ENCODE measurements at regions not wholly inside any gene's neighbourhood (a gene's known extent, or its start where the extent isn't known, plus 50 kb on each side); places are given as distances from the start of the nearest gene placed in this dataset.
"Not testable (repeated sequence)": the region's sequence is repeated elsewhere in the genome, so short reads cannot be mapped to it uniquely, and the experiment has no call there.

DNA sequence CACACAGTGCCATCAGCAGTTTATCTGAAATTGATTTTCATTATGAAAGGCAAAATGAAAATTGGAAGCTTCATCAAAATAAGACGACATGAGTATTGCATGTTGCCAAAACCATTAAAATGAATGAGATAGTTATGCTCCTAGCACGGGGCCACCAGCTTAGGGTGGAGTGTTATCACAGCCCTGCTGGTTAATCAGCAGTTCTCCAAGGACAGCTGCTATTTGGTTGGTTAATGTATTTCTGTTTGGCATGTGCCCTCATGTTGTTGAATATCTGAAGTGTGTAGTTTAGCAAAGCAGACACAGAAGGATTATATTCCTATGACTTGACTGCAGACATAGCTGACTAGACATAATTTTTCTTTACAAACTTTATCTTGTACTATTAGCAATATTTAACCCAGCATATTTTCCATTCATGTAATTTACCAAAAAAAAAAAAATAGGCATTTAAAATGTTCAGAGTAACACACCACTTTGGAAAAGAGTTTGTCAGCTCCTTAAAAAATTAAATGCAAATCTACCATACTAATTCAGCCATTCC is 98.6 kb upstream of the PIK3R1 start:
- CTCF ChIA-PET, result no interaction called here
- POLR2A ChIA-PET, result no interaction called here

DNA sequence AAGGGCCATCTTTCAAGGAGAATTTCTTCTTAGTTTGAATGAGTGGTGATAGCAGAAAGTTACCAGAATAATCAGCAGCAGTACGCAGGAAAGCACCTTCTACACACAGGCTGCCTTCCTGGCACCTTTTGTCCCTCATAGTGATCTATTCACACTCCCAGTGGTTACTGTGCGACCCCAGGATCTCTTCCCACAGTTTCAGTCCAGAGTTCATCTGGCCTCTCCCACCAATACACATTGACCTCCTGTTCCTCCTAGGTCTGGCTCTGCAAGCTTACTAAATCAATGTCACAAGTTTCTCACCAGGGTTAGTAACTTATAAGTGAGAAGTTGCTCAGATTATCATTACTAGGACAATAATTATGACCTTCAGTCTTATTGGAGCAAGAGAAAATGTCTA is 99.1 kb upstream of the PIK3R1 start:
- ChIA-PET POLR2A (no interaction called here), CTCF (no interaction called here)

DNA sequence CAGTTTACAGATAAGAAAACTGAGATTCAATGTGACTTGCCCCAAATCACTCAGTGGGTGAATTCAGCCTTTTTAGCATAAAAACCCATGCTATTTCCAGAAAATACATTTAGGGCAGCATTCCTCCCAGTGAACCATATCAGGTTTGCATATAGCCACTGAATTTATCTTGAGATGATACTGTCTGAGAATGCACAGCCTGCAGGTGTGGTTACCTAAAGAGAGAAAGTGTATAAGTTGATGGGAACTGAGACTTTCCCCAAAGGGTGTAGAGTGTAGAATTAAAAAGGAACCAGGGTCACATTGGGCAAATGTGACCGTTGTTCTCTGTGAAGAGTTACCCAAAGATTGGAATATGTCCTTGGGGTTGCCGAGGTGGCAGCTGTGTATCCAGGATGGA is 100.0 kb upstream of the PIK3R1 start:
- CTCF ChIA-PET, result no interaction called here
- POLR2A ChIA-PET, result no interaction called here

DNA sequence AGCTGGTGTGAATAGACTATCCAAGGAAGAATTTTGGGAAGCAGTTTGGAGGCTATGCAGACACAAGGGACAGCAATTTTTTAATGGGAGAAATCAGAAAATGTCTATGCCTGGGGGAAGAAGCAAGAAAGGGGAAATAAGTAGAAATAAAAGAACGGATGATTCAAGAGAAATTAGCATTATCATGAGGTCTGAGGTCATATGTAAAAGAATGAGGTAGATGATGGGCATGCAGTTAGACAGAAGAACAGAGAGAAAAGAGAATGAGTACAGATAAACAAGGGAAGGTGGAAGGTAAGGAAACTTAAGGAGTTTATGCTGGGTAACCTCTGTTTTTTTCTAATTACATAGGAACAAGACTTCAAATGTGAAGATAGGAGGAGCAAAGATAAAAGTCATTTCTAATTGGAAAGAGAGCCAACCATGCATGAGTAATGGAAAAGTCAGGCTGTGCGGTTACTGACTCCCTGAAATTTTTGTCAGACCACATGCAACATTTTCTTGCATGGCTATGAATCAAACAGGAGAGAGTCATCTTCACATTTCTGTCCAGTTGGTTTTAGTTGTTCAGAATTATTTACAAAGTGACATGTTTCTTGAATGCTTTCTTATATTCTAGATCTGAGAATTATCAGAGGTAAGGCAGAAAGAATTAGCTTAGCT is 101.0 kb upstream of the PIK3R1 start:
- CTCF ChIA-PET, result no interaction called here
- POLR2A ChIA-PET, result no interaction called here

DNA sequence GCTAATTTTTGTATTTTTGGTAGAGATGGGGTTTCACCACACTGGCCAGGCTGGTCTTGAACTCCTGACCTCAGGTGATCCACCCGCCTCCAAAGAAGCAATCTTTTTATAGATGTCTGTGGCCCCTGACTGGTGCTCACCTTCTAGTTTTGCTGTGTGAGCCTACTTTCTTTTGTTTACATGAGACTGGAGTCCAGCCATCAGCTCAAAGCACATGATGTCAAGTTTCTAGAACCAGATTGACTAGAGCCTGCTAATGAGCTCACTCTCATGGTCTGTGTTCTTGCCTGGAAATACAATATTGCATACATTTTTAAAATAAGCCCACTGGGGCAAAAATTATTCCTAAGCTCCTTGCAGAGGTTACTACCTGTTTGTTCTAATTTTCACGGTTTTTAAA is 102.9 kb upstream of the PIK3R1 start:
- CTCF ChIA-PET, result no interaction called here
- POLR2A ChIA-PET, result interaction anchor here (0.6 kb wide), 1 partner anchor 349 kb away, joined by 3 read pairs; no protein-coding TSS in a partner anchor

DNA sequence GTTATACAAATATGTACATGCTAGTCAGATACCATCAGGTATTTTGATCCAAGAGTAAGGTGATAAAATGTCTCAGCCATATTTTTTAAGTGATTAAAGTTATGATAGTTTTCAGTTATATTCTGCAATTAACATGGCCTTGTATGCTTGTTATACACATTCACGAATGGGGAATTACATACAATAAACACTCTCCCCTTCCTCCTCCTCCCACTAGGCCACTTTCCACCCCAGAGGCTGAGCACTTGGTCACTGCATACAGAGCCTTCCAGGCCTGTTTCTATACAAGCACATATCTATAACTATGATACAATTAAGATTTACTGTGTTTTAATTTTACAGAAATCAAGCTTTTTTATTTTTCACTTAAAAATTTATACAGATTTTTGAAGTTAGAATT is 104.7 kb upstream of the PIK3R1 start:
- ChIA-PET CTCF (no interaction called here), POLR2A (no interaction called here)

DNA sequence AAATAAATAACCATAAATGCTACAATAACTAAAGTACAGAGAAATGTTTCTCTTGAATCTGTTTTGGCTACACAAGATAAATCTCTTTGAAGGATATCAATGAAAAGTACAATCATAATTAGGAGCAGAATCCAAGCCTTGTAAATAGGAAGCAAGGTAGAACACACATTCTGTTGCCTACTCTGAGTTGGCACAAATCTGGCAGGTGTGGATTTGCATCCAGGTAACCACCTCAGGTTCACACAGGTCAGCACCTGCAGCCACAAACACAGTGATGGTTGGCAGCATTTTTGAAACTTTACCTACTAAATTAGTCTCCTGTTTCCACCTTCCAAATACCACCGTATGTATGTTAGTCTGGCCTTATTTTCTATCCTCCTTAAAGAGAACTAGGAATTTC is 105.3 kb upstream of the PIK3R1 start:
- CTCF ChIA-PET, result no interaction called here
- POLR2A ChIA-PET, result no interaction called here

DNA sequence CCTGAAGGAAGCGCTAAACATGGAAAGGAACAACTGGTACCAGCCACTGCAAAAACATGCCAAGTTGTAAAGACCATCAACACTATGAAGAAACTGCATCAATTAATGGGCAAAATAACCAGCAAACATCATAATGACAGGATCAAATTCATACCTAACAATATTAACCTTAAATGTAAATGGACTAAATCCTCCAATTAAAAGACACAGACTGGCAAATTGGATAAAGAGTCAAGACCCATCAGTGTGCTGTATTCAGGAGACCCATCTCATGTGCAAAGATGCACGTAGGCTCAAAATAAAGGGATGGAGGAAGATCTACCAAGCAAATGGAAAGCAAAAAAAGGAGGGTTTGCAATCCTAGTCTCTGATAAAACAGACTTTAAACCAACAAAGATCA is 111.3 kb upstream of the PIK3R1 start:
- CTCF ChIA-PET, result interaction anchor here (0.6 kb wide), 1 partner anchor 1139 kb away, joined by 3 read pairs; no protein-coding TSS in a partner anchor
- POLR2A ChIA-PET, result not testable (repeated sequence)

DNA sequence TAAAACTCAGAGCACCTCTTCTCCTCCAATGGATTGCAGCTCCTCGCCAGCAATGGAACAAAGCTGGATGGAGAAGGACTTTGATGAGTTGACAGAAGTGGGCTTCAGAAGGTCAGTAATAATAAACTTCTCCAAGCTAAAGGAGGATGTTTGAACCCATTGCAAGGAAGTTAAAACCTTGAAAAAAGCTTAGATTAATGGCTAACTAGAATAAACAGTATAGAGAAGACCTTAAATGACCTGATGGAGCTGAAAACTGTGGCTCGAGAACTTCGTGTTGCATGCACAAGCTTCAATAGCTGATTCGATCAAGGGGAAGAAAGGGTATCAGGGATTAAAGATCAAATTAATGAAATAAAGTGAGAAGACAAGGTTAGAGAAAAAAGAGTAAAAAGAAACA is 112.3 kb upstream of the PIK3R1 start:
- POLR2A ChIA-PET, CTCF ChIA-PET: not testable (repeated sequence)

DNA sequence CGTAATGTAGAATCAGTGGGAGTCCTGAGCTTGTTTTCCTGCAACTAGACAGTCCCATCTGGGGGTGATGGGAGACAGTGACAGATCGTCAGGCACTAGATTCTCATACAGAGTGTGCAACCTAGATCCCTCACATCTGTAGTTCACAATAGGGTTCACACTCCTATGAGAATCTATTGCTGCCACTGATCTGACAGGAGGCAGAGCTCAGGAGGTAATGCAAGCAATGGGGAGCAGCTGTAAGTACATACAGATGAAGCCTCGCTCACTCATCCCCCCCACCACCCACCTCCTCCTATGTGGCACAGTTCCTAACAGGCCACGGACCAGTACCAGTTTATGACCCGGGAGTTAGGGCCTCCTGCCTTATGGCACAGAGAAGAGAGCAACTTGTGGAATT is 116.2 kb upstream of the PIK3R1 start:
- ChIA-PET POLR2A (no interaction called here), CTCF (no interaction called here)

DNA sequence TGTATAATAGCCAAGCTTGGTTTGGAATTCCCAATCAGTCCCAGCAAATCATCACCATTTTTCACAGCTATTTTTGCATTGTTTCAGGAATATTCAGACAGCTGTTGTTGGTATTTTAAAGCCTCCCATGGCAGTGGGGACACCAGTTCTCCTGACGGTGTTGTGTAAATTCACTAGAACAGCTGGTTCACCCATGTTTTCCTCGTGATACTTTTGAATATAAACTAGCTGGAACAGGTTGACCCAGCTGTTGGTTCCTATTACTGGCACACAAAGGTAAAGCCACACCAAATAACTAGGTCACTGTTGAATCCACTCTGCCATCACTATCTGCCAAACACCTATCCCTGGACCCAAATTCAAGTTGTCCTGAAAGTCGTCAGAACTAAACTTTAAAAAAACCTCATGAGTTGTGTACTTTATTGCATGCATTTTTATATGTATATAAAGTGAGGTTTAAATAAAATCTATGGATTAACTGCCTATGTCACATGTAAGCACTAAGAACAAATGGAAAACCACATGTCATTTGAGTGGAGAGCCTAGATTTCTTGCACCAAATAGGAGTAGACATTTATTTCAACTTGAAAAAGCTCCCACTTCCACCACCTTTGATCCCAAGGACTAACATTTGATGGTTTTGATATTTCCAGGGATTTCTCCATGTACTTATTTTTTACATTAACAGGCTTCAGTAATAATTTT is 121.9 kb upstream of the PIK3R1 start:
- ChIA-PET POLR2A (no interaction called here), CTCF (no interaction called here)

DNA sequence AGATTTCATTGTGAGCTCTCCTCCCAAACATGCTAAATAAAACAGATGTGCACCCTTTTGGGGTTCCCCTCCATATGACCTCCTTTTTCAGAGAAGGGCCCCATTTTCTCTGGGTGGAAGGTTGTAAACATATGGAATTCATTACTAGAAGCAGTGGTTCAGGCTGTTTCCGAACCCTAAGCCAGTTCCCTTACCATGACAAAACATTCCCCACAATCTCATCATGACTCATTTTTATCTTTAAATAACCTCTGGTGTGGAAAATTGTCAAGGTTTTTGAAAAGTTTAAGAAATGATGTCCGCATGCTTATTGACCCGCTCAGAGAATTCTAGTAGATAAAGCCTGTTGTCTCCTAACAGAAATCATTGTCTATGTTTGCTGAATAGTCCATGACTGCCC is 127.3 kb upstream of the PIK3R1 start:
- CTCF ChIA-PET, result no interaction called here
- POLR2A ChIA-PET, result no interaction called here

DNA sequence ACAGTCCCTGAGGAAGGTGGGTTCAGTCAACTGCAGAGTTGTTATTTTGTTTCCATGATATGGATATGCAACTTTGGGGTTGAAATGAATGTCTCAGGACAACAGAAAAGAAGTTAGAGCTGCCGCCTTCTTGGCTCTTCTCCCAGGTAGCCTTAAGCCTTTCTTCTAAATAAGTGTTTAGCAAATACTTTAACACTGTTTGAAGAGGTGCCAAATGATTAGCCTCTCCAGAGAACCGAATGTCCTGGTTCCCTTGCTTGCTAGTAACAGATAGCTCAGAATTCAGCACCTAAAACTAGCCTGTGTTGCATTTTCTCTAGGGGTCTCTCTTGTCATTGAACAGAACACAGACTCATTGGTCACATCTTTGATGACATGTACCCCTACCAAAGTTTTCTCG is 127.7 kb upstream of the PIK3R1 start:
- ChIA-PET CTCF (no interaction called here), POLR2A (no interaction called here)

DNA sequence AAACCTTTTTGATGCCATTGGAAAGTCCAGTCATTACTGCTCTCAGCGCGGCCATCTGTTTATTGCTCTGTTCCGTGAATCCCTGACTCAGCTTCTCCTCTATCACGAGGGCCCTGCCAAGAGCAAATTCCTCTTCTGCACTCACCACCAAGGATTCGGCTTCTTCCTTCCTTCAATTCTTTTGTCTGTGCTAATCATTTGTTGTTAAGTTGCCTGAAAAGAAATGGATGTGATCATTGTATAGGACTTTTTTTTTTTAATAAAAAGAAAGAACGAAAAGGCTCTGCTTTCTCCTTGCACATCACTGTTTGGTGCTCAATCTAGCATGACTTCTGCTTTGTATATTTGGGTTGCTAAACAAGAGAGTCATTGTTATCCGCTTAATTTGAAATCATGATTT is 128.7 kb upstream of the PIK3R1 start:
- POLR2A ChIA-PET, result no interaction called here
- CTCF ChIA-PET, result no interaction called here

DNA sequence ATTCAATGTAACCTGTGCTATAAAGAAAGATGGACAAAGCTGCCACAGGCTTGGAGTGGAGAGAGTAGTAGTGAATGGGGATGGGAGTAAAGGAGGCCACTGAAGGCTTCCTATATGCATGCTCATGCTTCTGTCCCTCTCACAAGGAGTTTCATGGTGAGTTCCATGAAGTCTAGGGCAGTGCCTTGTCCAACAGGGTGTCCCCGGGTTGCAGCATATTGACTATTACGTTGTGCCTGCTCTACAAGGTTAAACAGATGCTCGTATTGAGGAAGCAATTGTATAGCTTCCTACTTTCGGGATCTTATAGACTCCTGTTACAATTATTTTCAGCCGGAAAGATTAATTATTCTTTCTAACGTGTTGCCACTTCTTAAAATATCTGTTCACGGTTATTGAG is 129.1 kb upstream of the PIK3R1 start:
- ChIA-PET CTCF (no interaction called here), POLR2A (no interaction called here)

DNA sequence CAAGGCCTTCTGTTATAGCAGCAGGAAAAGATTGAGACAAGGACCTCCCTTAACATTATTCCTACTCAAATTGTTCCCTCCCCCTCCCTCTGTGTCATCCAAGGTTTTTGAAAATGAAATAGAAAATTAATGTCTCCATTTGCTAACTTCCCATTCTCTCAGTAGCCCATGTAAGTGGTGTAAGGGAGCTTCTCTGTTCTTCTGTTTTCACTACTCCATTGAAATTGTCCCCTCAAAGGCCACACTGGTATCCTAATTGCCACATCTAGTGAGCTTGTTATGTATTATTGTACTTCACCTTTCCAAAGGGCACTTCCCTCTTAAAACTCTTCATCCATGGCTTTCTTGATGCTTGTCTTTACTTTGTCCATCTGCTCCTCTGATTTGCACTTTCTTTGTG is 131.2 kb upstream of the PIK3R1 start:
- POLR2A ChIA-PET, result no interaction called here
- CTCF ChIA-PET, result no interaction called here

DNA sequence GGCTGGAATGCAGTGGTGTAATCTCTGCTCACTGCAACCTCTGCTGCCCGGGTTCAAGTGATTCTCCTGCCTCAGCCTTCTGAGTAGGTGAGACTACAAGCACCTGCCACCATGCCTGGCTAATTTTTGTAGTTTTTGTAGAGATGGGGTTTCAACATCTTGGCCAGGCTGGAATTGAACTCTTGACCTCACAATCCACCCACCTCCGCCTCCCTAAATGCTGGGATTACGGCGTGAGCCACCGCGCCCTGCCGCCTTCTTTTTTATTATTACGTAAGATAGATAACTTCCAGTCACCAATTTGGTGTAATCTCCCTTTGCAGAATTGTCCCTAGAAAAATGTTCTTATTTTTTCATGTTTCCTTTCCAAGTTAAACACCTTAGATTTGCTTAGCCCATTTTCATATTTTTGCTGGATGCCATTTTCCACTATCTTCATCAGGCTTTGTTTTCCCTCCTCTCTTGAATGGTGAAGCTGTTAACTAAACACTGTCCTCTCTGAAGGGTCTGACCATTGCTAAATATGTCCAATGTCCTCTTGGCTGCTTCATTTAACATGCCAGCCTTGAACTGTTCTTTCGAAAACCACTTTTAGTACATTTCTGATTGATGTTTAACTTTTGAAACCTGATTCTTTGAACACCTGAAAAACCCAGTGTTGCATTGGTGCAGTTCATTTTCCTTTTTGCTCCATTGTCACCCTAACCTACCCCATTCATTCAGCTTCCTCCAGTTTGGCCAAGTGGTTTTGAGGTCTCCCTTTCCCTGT is 135.1 kb upstream of the PIK3R1 start:
- POLR2A ChIA-PET, result no interaction called here
- CTCF ChIA-PET, result no interaction called here

DNA sequence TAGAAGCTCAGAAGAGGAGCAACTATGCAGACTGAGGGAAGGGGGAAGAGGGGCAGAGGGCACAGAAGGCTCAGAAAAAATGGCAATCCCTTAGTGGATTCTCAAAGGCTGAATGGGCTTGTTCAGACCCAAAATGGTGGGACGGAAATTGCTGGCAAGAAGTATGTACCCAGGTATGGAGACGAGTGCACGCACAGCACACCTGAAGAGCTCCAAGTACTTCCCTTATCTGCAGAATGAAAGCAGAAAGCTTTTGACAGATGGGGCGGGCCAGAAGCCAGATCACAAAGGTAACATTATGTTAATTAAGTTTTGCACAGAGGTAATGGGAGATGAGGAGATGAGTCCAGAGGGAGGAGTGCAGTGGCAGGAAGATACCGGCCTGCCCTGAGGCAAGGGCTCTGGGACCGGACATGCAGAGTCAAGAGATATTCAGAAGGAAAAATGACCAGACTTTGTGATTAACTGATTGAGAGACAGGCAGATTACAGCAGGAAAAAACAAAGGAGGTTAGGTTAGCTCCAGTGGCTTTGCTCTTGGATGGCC is 138.1 kb upstream of the PIK3R1 start:
- POLR2A ChIA-PET, result no interaction called here
- CTCF ChIA-PET, result no interaction called here

DNA sequence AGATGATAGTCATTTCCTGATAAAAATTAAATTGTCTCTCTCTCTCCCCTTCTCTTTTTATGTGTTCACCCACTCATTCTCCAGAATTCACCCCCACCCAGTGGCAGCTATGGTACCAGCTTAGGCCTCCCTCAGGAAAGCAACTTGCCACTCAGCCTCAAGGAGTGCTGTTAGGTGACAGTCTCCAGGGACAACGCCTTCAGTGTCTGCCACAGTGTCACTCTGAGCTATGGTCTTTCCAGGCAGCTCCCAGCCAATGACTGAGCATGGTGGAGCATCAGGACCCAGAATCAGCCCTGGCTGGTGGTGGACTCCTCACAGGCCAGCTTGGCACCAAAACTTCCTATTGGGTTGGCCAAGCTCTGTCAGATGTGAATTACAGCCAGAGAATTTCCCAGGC is 140.9 kb upstream of the PIK3R1 start:
- ChIA-PET CTCF (interaction anchor here (0.7 kb wide), 1 partner anchor 523 kb away, joined by 5 read pairs; no protein-coding TSS in a partner anchor), POLR2A (no interaction called here)

DNA sequence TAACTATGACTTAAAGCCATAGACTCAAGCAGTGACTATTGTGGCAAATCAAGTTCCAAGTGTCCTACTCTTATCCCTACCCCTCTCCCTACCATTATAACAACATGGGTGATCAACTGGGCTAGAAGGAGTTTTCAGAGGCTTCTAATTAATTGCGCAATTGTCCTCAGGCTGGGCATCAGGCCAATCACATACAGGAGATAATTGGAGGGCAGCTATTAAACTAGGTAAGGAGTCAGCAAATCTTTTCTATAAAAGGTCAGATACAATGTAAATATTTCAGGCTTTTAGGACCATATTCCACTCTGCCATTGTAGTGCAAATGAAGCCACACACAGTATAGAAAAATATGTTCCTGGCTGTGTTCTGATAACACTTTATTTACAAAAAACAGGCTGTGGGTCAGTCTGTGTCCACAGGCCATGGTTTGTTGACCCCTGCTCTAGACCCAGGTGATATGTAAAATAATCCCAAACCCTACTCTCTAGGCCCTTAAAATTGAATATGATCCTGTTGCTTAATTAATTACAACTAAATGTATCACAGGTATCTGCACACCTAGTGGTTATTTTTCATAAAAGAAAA is 141.4 kb upstream of the PIK3R1 start:
- CTCF ChIA-PET, result interaction anchor here (0.7 kb wide), 1 partner anchor 523 kb away, joined by 5 read pairs; no protein-coding TSS in a partner anchor
- POLR2A ChIA-PET, result no interaction called here

Data from activated CD8-positive, alpha-beta memory T cell treated with anti-CD3 and anti-CD28 coated beads for 36 hours (primary cell).